HCT116 (cell line): ENCODE measurements at regions not wholly inside any gene's neighbourhood (a gene's known extent, or its start where the extent isn't known, plus 50 kb on each side); places are given as distances from the start of the nearest gene placed in this dataset.
"Not testable (repeated sequence)": the region's sequence is repeated elsewhere in the genome, so short reads cannot be mapped to it uniquely, and the experiment has no call there.

Experiments
- ATAC-seq: fragments of 200-7000 bp; cut with Tn5 transposase; 2 replicates; pipeline ENCODE4 v1.9.1; 2020; ENCODE audit warnings: mild to moderate bottlenecking, moderate library complexity
- BruUV-seq: library from RNA; stranded (reverse); fragments of 400-500 nt; replicated peaks from 2 replicates; lab custom pipeline; 2021; lab: Mats Ljungman, UMichigan
- CTCF ChIA-PET: fragments of 300-600 bp; sonication (Branson Sonifier 250); formaldehyde crosslinking; loops from one replicate; lab custom pipeline; 2021; ENCODE audit warnings: antibody characterized with exemption; lab: Charles Lee
- POLR2A ChIA-PET: fragments of 300-600, 350-600 bp; sonication (Branson Sonifier 250); formaldehyde crosslinking; loops from one replicate; lab custom pipeline; 2021; ENCODE audit warnings: antibody characterized with exemption; lab: Charles Lee
- RAD21 ChIA-PET, 2 experiments: fragments of 300-600 bp; sonication (Branson Sonifier 250); formaldehyde crosslinking; loops; one replicate each; lab custom pipeline; 2023; ENCODE audit warnings: low total read pairs in 2 of 2; ENCODE audit not compliant: uncharacterized antibody in 2 of 2, unreplicated experiment in 2 of 2, low non-redundant PET in 1 of 2; lab: Charles Lee
- DNase-seq: peaks from one replicate; pipeline ENCODE4 v3.0.0-alpha.2; 2010; ENCODE audit warnings: low read depth, low spot score
- H2AFZ ChIP-seq: fragments of 200-600 bp; shearing (Covaris generic), sonication (generic); 2 replicates; pipeline ENCODE4 v1.6.1; 2017; ENCODE audit warnings: low read depth, mixed run types, mixed read lengths, antibody characterized with exemption, low read length; ENCODE audit not compliant: poor library complexity, severe bottlenecking
- H3K27ac ChIP-seq: 2 replicates; pipeline ENCODE4 v1.5.1; 2012; ENCODE audit warnings: low read depth, low read length
- H3K27me3 ChIP-seq: fragments of 200-600 bp; sonication (generic); 2 replicates; pipeline ENCODE4 v1.6.1; 2016; ENCODE audit warnings: mixed run types, low read length, mixed read lengths; ENCODE audit not compliant: insufficient read depth
- H3K36me3 ChIP-seq, 2 experiments: fragments of 200-500 bp in 1 of 2; fragments of 200-600 bp in 1 of 2; sonication (Bioruptor generic) in 1 of 2; sonication (generic) in 1 of 2; 2 replicates each; pipeline versions ENCODE4 v1.5.1 to v1.6.1; 2014 to 2016; ENCODE audit warnings: low read length in 2 of 2, inconsistent platforms in 1 of 2, mixed read lengths in 1 of 2, mixed run types in 1 of 2; ENCODE audit not compliant: insufficient read depth in 2 of 2, control insufficient read depth in 1 of 2
- H3K4me1 ChIP-seq, 2 experiments: fragments of 200-600 bp in 1 of 2; sonication (generic) in 1 of 2; 2 replicates each; pipeline versions ENCODE4 v1.5.1 to v1.6.1; 2012 to 2017; ENCODE audit warnings: low read length in 2 of 2, inconsistent platforms in 1 of 2, mild to moderate bottlenecking in 1 of 2, mixed read lengths in 1 of 2, mixed run types in 1 of 2, moderate library complexity in 1 of 2; ENCODE audit not compliant: insufficient read depth in 2 of 2, control insufficient read depth in 1 of 2
- H3K4me2 ChIP-seq: fragments of 200-600 bp; sonication (generic); 2 replicates; pipeline ENCODE4 v1.6.1; 2017; ENCODE audit warnings: mixed run types, low read length, mixed read lengths
- H3K4me3 ChIP-seq, 2 experiments: fragments of 200-600 bp in 1 of 2; sonication (generic) in 1 of 2; replicated peaks in 1 of 2; 2 replicates each; pipeline ENCODE4 v1.5.1; 2011 to 2016; ENCODE audit warnings: low read length in 2 of 2, control low read depth in 1 of 2, low read depth in 1 of 2, mild to moderate bottlenecking in 1 of 2, mixed read lengths in 1 of 2, mixed run types in 1 of 2
- H3K79me2 ChIP-seq: fragments of 200-600 bp; sonication (generic); 2 replicates; pipeline ENCODE4 v1.6.1; 2017; ENCODE audit warnings: mild to moderate bottlenecking, mixed run types, low read length, moderate library complexity, mixed read lengths; ENCODE audit not compliant: insufficient read depth
- H3K9ac ChIP-seq: fragments of 200-600 bp; sonication (generic); 2 replicates; pipeline ENCODE4 v1.6.1; 2016; ENCODE audit warnings: low read length, mixed read lengths
- H3K9me2 ChIP-seq: fragments of 200-600 bp; sonication (generic), shearing (Covaris generic); 2 replicates; pipeline ENCODE4 v1.6.1; 2017; ENCODE audit warnings: mixed run types, mild to moderate bottlenecking, moderate library complexity; ENCODE audit not compliant: insufficient read depth
- H3K9me3 ChIP-seq, 2 experiments: fragments of 200-500 bp in 1 of 2; fragments of 200-600 bp in 1 of 2; sonication (Bioruptor generic) in 1 of 2; sonication (generic) in 1 of 2; 2 replicates each; pipeline ENCODE4 v1.6.1; 2014 to 2017; ENCODE audit warnings: low read length in 2 of 2, mixed read lengths in 2 of 2, inconsistent platforms in 1 of 2, low read depth in 1 of 2, mild to moderate bottlenecking in 1 of 2, mixed run types in 1 of 2, moderate library complexity in 1 of 2; ENCODE audit not compliant: control insufficient read depth in 1 of 2, insufficient read depth in 1 of 2
- H4K20me1 ChIP-seq: fragments of 200-600 bp; sonication (generic), shearing (Covaris generic); 2 replicates; pipeline ENCODE4 v1.6.1; 2017; ENCODE audit warnings: mixed run types, mild to moderate bottlenecking, moderate library complexity; ENCODE audit not compliant: insufficient read depth
- ELF1 ChIP-seq: IDR thresholded peaks from 2 replicates; pipeline ENCODE4 v1.6.1; 2012; ENCODE audit warnings: low read depth, borderline replicate concordance
- EZH2 ChIP-seq: fragments of 200-600 bp; sonication (generic); IDR thresholded peaks from 2 replicates; pipeline ENCODE4 v1.6.1; 2017; ENCODE audit warnings: antibody characterized with exemption, mixed run types
- EZH2phosphoT487 ChIP-seq: fragments of 200-600 bp; IDR thresholded peaks from 2 replicates; pipeline ENCODE4 v1.6.1; 2018; ENCODE audit warnings: antibody characterized with exemption, borderline replicate concordance
- FOSL1 ChIP-seq: IDR thresholded peaks from 2 replicates; pipeline ENCODE4 v1.6.1; 2012; ENCODE audit warnings: low read depth
- JUND ChIP-seq: IDR thresholded peaks from 2 replicates; pipeline ENCODE4 v1.6.1; 2012
- POLR2A ChIP-seq: IDR thresholded peaks from 2 replicates; pipeline ENCODE4 v1.7.0; 2011; ENCODE audit warnings: borderline replicate concordance; ENCODE audit not compliant: insufficient read depth, insufficient read length; ENCODE audit errors: extremely low read depth
- RAD21 ChIP-seq: IDR thresholded peaks from 2 replicates; pipeline ENCODE4 v1.6.1; 2012; ENCODE audit warnings: low read depth, mild to moderate bottlenecking
- SP1 ChIP-seq: IDR thresholded peaks from 2 replicates; pipeline ENCODE4 v1.6.1; 2012; ENCODE audit warnings: low read depth
- ZFX ChIP-seq: fragments of 450-650 bp; IDR thresholded peaks from 2 replicates; pipeline ENCODE4 v1.6.1; 2017
- intact Hi-C: fragments of 100-400 bp; cut with micrococcal nuclease; formaldehyde crosslinking; loops from 2 replicates; pipeline ENCODE4 v1.10.0; 2022
- TF ChIP-seq, protein P1 (sequence below): IDR thresholded peaks from 2 replicates; pipeline ENCODE4 v1.6.1; 2011; ENCODE audit warnings: mild to moderate bottlenecking, low read length, moderate library complexity; ENCODE audit not compliant: insufficient replicate concordance; ENCODE audit errors: extremely low read depth
- TF ChIP-seq, protein P2 (sequence below), 3 experiments: fragments of 200-600 bp in 1 of 3; sonication (generic) in 1 of 3; IDR thresholded peaks in 2 of 3; conservative IDR thresholded peaks in 1 of 3; 2 replicates each; pipeline ENCODE4 v1.5.1; 2012 to 2017; ENCODE audit warnings: low read depth in 2 of 3, low read length in 2 of 3, antibody characterized with exemption in 1 of 3, borderline replicate concordance in 1 of 3, control low read depth in 1 of 3, mild to moderate bottlenecking in 1 of 3, mixed read lengths in 1 of 3, mixed run types in 1 of 3, moderate library complexity in 1 of 3; ENCODE audit not compliant: insufficient read depth in 1 of 3

DNA sequence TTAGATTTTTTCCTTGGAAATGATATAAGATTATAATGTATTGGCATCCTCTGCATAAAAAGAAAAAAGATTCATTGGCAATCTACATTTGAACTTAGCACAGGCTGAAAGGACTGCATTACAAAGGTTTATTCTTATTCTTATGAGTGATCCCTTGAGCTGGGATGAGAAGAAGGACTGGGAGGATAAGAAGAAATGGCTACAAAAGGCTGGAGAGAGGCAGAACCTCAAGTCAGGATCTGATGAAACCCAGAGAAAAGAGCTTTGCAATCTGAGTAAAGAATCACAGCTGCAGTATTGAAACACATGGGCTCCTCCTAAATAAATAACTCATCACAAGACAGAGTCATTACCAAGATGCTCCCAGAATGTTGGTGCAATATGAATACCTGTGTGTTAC lies 1635.4 kb upstream of the FLRT2 start:
- no peak overlapping the region for H3K4me3 ChIP-seq
- BruUV-seq, result no TSS peak
- RAD21 ChIA-PET, result no interaction called here
- H3K4me2 ChIP-seq, result no peak overlapping the region
- CTCF ChIA-PET, result no interaction called here
- H3K36me3 ChIP-seq, result no peaks in the 10 kb centered on the region
- H3K27me3 ChIP-seq, result no peaks in the 10 kb centered on the region
- peaks cover 0 to 8% of the 10 kb centered on the region in 2 experiments; a peak in 2 of 4 replicates for H3K9me3 ChIP-seq
- POLR2A ChIA-PET, result no interaction called here
- TF ChIP-seq SP1 (no peak), JUND (no peak), EZH2 (no peak), RAD21 (no peak), EZH2phosphoT487 (no peak), ZFX (no peak), FOSL1 (no peak), ELF1 (no peak), POLR2A (no peak)
- TF ChIP-seq, protein P1, sequence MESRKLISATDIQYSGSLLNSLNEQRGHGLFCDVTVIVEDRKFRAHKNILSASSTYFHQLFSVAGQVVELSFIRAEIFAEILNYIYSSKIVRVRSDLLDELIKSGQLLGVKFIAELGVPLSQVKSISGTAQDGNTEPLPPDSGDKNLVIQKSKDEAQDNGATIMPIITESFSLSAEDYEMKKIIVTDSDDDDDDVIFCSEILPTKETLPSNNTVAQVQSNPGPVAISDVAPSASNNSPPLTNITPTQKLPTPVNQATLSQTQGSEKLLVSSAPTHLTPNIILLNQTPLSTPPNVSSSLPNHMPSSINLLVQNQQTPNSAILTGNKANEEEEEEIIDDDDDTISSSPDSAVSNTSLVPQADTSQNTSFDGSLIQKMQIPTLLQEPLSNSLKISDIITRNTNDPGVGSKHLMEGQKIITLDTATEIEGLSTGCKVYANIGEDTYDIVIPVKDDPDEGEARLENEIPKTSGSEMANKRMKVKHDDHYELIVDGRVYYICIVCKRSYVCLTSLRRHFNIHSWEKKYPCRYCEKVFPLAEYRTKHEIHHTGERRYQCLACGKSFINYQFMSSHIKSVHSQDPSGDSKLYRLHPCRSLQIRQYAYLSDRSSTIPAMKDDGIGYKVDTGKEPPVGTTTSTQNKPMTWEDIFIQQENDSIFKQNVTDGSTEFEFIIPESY, result no peak
- TF ChIP-seq, protein P2, sequence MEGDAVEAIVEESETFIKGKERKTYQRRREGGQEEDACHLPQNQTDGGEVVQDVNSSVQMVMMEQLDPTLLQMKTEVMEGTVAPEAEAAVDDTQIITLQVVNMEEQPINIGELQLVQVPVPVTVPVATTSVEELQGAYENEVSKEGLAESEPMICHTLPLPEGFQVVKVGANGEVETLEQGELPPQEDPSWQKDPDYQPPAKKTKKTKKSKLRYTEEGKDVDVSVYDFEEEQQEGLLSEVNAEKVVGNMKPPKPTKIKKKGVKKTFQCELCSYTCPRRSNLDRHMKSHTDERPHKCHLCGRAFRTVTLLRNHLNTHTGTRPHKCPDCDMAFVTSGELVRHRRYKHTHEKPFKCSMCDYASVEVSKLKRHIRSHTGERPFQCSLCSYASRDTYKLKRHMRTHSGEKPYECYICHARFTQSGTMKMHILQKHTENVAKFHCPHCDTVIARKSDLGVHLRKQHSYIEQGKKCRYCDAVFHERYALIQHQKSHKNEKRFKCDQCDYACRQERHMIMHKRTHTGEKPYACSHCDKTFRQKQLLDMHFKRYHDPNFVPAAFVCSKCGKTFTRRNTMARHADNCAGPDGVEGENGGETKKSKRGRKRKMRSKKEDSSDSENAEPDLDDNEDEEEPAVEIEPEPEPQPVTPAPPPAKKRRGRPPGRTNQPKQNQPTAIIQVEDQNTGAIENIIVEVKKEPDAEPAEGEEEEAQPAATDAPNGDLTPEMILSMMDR (IDR thresholded peaks at IDR 0.05 in 2 of 3, conservative IDR thresholded peaks at IDR 0.05 in 1 of 3; ENCODE audit: borderline replicate concordance in 1 of 3, insufficient read depth in 1 of 3, low read depth in 2 of 3, low read length in 2 of 3), result no peak
- no peak for DNase-seq
- no peaks in the 10 kb centered on the region for H3K9me2 ChIP-seq
- no peaks in the 10 kb centered on the region for H3K79me2 ChIP-seq
- no peak overlapping the region for H3K27ac ChIP-seq
- H3K4me1 ChIP-seq, result no peaks in the 10 kb centered on the region
- H2AFZ ChIP-seq, result no peak overlapping the region
- intact Hi-C loops, result no loop called here
- H3K9ac ChIP-seq, result no peak overlapping the region
- no peaks in the 10 kb centered on the region for H4K20me1 ChIP-seq
- ATAC-seq, result no peak

DNA sequence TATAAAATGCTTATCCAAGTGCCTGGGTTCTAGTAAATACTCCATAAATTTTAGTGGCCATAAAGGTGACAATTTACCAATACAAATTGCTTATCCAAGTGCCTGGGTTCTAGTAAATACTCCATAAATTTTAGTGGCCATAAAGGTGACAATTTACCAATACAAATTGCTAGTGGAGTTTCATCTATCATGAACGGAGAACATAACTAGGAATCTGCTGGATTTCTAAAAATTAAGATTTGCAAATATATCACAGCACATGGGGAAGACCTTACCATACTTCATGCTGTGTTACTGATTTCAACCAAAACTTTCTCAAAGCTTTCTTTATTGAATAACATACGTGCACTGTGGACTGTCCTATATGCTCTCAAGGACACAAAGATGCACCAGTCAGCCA lies 1631.4 kb upstream of the FLRT2 start:
- H3K36me3 ChIP-seq, H3K27ac ChIP-seq, H3K4me1 ChIP-seq, H3K9me3 ChIP-seq, H3K79me2 ChIP-seq, POLR2A ChIA-PET, intact Hi-C loops, H3K4me2 ChIP-seq, H2AFZ ChIP-seq, H3K9me2 ChIP-seq, H3K4me3 ChIP-seq, H3K27me3 ChIP-seq, RAD21 ChIA-PET, H3K9ac ChIP-seq, BruUV-seq, DNase-seq, ATAC-seq, CTCF ChIA-PET, H4K20me1 ChIP-seq: not testable (repeated sequence)
